ENCODE measurements at regions not wholly inside any gene's neighbourhood (a gene's known extent, or its start where the extent isn't known, plus 50 kb on each side); places are given as distances from the start of the nearest gene placed in this dataset.

- DNase-seq (ENCODE audit: low read depth, low spot score), result no peak
- no peak overlapping the region for H3K4me3 ChIP-seq (ENCODE audit: low read length)
Measured at GRCh38 chr14:89011355-89012281, 187.2 kb downstream of the TTC8 start.

- no peak for DNase-seq (ENCODE audit: low read depth, low spot score)
- H3K4me3 ChIP-seq (ENCODE audit: low read length), result no peak overlapping the region
Measured at GRCh38 chr14:89012282-89013097, 188.0 kb downstream of the TTC8 start.

- H3K4me3 ChIP-seq (ENCODE audit: low read length), result no peak overlapping the region
- DNase-seq (ENCODE audit: low read depth, low spot score), result peak; percentile 37
Measured at GRCh38 chr14:89013098-89013504, 188.7 kb downstream of the TTC8 start.

- H3K4me3 ChIP-seq (ENCODE audit: low read length), result no peak overlapping the region
- DNase-seq (ENCODE audit: low read depth, low spot score), result no peak
Measured at GRCh38 chr14:89013698-89014568, 189.5 kb downstream of the TTC8 start.

GRCh38 chr14:89014569-89014850, 190.1 kb downstream of the TTC8 start:
- DNase-seq (ENCODE audit: low read depth, low spot score), result no peak
- no peak overlapping the region for H3K4me3 ChIP-seq (ENCODE audit: low read length)

GRCh38 chr14:89015016-89015415, 190.6 kb downstream of the TTC8 start:
- no peak for DNase-seq (ENCODE audit: low read depth, low spot score)

DNA sequence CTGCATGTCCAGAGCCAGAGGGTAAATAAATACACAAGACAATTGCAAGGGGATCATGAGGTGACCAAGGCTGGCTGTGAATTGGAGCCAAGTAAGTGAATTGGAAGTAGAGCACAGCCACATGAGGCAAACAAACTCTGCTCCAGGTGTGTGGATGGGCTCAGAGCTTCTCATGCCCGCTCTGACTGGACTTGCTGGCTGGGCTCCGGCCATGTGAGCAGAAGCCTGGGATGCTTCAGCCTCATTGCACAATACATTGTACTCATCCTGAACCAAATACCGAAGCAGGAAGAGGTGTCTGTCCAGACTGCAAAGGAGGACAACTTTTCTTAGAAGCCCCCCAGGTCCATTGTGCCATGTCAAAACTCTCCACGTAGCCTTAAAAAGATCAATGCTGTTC, 193.0 kb downstream of the TTC8 start:
- no peak for DNase-seq (ENCODE audit: low read depth, low spot score)
- H3K4me3 ChIP-seq (ENCODE audit: low read length), result no peak overlapping the region

More at GRCh38 chr14:89015016-89015415, 190.6 kb downstream of the TTC8 start:
- H3K4me3 ChIP-seq (ENCODE audit: low read length), result no peak overlapping the region

DNA sequence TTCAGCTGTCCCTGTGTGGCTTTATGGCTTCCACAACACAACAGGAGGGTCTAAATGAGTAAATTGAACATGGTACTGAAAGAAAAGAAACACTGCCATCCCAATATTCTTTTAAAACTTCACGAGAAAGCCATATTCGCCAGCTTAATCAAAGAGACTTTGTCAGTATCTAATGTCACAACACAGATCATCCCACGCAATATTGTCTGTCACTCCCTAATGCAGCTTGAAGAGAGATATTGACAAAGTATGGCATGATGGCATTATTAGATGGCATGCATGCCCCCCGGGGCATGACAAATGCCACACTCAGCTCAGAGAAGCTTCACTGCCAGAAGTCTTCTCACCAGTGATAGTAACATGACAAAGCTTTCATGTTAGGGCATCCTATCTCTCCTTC, 197.8 kb downstream of the TTC8 start:
- H3K4me3 ChIP-seq (ENCODE audit: low read length), result no peak overlapping the region
- no peak for DNase-seq (ENCODE audit: low read depth, low spot score)

DNA sequence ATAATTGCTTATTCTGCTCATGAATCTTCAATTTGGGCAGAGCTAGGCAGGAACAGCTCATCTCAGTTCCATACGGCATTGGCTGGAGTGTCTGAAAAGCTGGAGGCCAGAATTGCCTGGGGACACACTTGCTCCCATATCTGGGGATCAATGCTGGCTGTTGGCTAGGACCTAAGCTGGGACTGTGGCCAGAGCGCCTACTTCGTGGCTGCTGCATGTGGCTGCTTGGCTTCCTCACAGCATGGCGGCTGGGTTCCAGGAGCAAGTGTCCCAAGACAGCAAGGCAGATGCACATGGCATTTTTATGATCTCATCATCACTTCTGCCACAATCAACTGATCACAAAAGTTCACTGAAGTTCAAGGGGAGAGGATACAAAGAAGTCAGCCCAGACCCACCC, 200.2 kb downstream of the TTC8 start:
- H3K4me3 ChIP-seq (ENCODE audit: low read length), result no peak overlapping the region
- DNase-seq (ENCODE audit: low read depth, low spot score), result no peak

DNA sequence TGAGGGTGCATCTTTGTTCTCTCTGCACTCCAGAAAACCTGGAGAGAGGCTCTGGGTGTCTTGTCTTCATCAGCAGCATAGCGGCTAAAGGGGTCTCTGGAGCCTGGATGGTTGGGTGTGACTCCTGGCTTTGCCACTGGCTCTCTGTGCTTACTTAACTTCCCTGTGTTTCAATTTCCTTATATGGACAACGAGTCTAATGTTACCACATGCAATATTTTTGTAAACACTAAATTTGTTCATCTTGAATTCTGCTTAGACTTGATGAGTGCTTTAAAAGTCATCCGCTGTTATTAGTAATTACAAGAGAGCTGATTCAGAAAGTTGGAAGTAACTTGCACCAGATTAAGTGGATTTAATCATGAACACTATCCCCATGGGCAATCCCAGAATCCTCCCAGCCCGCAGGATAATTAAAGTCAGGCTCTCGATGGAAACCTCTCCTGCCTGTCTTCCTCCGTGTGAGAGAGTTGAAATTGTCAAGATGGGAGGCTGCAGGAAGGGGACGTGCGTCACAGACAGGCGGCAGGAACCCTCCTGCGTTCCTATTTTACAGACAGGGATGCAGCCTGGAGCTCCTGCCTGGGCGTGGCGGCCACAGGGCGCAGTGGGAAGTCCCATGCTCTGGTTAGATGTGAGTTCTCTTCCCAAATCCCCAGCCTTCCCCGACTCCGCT, 201.2 kb downstream of the TTC8 start:
- no peak overlapping the region for H3K4me3 ChIP-seq (ENCODE audit: low read length)
- DNase-seq (ENCODE audit: low read depth, low spot score), result no peak

- DNase-seq (ENCODE audit: low read depth, low spot score), result no peak
- peak overlapping the region; percentile 49 for H3K4me3 ChIP-seq (ENCODE audit: low read length)
Measured at GRCh38 chr14:89027097-89027740, 202.8 kb downstream of the TTC8 start.

GRCh38 chr14:89028462-89029134, 204.1 kb downstream of the TTC8 start:
- DNase-seq (ENCODE audit: low read depth, low spot score), result peak; percentile 79
- no peak overlapping the region for H3K4me3 ChIP-seq (ENCODE audit: low read length)

DNA sequence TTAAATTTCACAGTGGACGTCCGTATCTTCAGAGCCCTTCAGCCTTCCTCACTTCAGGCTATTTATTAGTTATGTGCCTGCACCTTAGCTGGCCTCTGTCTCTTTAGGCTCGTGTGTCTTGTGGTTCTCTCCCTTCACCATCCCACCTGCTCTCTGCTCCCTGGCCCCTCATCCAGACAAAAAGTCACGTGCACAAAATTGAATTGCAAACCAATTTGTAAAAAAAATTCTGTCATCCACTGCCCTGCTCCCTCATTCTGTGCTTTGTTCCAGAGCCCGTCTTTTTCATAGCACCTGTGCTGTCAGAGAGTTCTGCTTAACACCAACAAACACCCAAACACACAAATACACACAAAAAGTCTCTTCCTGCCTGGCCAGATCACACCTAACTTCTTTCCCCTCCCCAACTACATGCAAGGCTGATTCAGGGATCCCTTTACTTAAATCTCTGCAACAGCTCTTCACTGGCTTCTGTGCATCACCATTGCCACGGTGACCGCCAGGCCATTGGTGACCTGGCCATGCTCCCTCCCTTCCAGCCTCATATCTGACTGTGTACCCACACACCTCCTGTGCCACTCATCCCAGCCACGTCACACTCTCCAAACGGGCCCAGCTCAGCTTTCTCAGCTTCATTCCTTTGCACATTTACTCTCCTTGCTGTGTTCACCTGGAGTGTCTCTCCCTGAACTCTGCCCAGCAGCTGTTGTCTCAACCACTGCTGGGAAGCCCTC, 205.7 kb downstream of the TTC8 start:
- no peak for DNase-seq (ENCODE audit: low read depth, low spot score)
- H3K4me3 ChIP-seq (ENCODE audit: low read length), result no peak overlapping the region

DNA sequence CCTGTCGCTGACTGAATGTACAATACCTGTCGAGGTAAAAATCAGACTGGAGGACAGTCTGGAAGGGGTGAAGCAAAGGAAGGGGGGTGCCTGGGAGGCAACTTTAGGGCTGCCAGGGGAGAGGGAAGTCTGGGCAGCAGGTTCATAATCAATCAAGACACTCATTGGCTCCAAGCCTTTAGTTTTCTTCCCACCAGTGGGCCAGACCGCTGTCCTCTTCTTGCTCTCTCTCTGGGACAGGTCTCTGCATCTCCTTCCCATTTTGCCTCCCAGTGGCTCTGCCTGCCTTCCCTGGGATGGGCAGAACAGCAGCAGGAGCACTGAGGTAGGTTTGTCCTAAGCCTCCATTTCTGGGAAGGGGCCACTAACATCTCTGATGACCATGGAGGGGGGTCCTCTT, 206.5 kb downstream of the TTC8 start:
- H3K4me3 ChIP-seq (ENCODE audit: low read length), result no peak overlapping the region
- DNase-seq (ENCODE audit: low read depth, low spot score), result no peak

DNA sequence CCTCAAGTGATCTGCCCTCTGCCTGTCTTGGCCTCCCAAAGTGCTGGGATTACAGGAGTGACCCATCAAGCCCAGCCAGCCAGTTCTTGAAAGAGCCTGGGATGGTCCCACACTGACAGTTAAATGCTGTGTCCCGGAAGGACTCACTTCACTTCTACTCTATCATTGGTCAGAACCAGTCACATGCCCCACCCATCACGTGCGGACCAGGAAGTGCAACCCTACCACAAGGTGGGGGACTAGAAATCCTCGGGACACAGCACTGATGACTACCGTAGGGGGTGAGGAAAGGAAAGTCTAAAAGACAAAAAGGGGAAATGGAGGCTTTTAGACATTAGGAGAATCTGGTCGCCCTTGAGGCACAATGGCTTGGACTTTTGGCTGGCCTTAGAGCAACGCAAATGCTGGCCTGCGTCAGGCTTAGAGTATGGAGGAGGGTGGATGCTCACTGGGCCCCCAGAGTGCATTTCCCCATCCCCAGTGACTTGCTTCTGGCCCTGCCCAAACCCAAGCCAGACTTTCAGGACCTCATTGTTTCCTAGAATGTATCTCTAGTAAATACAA, 207.7 kb downstream of the TTC8 start:
- no peak overlapping the region for H3K4me3 ChIP-seq (ENCODE audit: low read length)
- no peak for DNase-seq (ENCODE audit: low read depth, low spot score)

DNA sequence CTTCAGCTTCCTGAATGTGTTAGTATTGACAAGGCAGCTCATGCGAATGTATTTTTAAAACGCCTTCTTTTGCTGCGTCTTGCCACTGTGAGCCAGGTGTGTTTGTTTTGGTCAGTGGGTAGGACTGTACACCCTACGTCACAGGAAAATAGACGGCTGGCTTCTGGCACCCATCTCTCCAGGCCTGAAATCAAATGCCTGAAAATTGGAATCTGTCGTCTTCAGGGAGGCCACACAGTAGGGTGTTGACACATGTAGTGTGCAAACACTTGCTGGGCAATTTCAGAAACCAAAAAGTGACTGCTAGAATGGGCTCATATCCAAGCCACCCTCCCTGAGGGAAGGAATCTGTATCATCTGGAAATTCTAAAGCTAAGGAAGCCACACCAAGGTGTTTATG, 209.3 kb downstream of the TTC8 start:
- no peak for DNase-seq (ENCODE audit: low read depth, low spot score)
- no peak overlapping the region for H3K4me3 ChIP-seq (ENCODE audit: low read length)

- DNase-seq (ENCODE audit: low read depth, low spot score), result no peak
Measured at GRCh38 chr14:89036371-89036770, 211.9 kb downstream of the TTC8 start.

More at GRCh38 chr14:89036371-89036770, 211.9 kb downstream of the TTC8 start:
- no peak overlapping the region for H3K4me3 ChIP-seq (ENCODE audit: low read length)

Measured in Jurkat, Clone E6-1 (cell line).